ENCODE measurements at regions not wholly inside any gene's neighbourhood (a gene's known extent, or its start where the extent isn't known, plus 50 kb on each side); places are given as distances from the start of the nearest gene placed in this dataset.

- Histone ChIP-seq H3F3A (ENCODE audit: low read depth) (no peaks in the 10 kb centered on the region), H3K9me3 (ENCODE audit: insufficient read depth, low read depth, low read length) (no peaks in the 10 kb centered on the region), H3K9me2 (replicated peaks; ENCODE audit: low read depth, low read length) (no peaks in the 10 kb centered on the region), H3K9ac (ENCODE audit: low read depth, low read length, poor library complexity, severe bottlenecking) (no peak overlapping the region), H3K4me1 (ENCODE audit: insufficient read depth, low read length, poor library complexity, severe bottlenecking) (no peaks in the 10 kb centered on the region), H3K79me2 (ENCODE audit: insufficient read depth, low read length) (no peaks in the 10 kb centered on the region), H3K4me3 (ENCODE audit: low read length, poor library complexity, severe bottlenecking) (no peak overlapping the region), H4K20me1 (ENCODE audit: insufficient read depth, low read length, poor library complexity, severe bottlenecking) (no peaks in the 10 kb centered on the region), H3K4me2 (ENCODE audit: low read depth, low read length, poor library complexity, severe bottlenecking) (no peak overlapping the region), H3K36me3 (ENCODE audit: insufficient read depth, low read length) (no peaks in the 10 kb centered on the region), H3K27me3 (ENCODE audit: insufficient read depth, low read length, poor library complexity, severe bottlenecking) (no peaks in the 10 kb centered on the region), H2AFZ (ENCODE audit: low read length) (no peak overlapping the region)
- TF ChIP-seq EZH2phosphoT487 (IDR thresholded peaks at IDR 0.05; ENCODE audit: borderline replicate concordance) (no peak), CTCF (conservative IDR thresholded peaks at IDR 0.05; ENCODE audit: low read length) (no peak)
Observed at GRCh38 chr3:84042399-84043106, 916.2 kb upstream of the CADM2 start.

GRCh38 chr3:84066915-84067314 is 891.9 kb upstream of the CADM2 start:
- H2AFZ ChIP-seq (ENCODE audit: low read length) = no peak overlapping the region
- TF ChIP-seq EZH2phosphoT487 (IDR thresholded peaks at IDR 0.05; ENCODE audit: borderline replicate concordance) = no peak
- TF ChIP-seq CTCF (conservative IDR thresholded peaks at IDR 0.05; ENCODE audit: low read length) = no peak
- no peaks in the 10 kb centered on the region for H3K27me3 ChIP-seq (ENCODE audit: insufficient read depth, low read length, poor library complexity, severe bottlenecking)
- no peaks in the 10 kb centered on the region for H3K36me3 ChIP-seq (ENCODE audit: insufficient read depth, low read length)
- H3K79me2 ChIP-seq (ENCODE audit: insufficient read depth, low read length) = no peaks in the 10 kb centered on the region
- no peak overlapping the region for H3K4me2 ChIP-seq (ENCODE audit: low read depth, low read length, poor library complexity, severe bottlenecking)
- no peaks in the 10 kb centered on the region for H4K20me1 ChIP-seq (ENCODE audit: insufficient read depth, low read length, poor library complexity, severe bottlenecking)
- no peak overlapping the region for H3K9ac ChIP-seq (ENCODE audit: low read depth, low read length, poor library complexity, severe bottlenecking)
- no peaks in the 10 kb centered on the region for H3K9me3 ChIP-seq (ENCODE audit: insufficient read depth, low read depth, low read length)
- no peak overlapping the region for H3K4me3 ChIP-seq (ENCODE audit: low read length, poor library complexity, severe bottlenecking)
- no peaks in the 10 kb centered on the region for H3F3A ChIP-seq (ENCODE audit: low read depth)
- H3K9me2 ChIP-seq (replicated peaks; ENCODE audit: low read depth, low read length) = no peaks in the 10 kb centered on the region
- no peaks in the 10 kb centered on the region for H3K4me1 ChIP-seq (ENCODE audit: insufficient read depth, low read length, poor library complexity, severe bottlenecking)

- H3F3A ChIP-seq (ENCODE audit: low read depth) = no peaks in the 10 kb centered on the region
- H3K4me3 ChIP-seq (ENCODE audit: low read length, poor library complexity, severe bottlenecking) = no peak overlapping the region
- no peak overlapping the region for H3K9ac ChIP-seq (ENCODE audit: low read depth, low read length, poor library complexity, severe bottlenecking)
- H3K4me2 ChIP-seq (ENCODE audit: low read depth, low read length, poor library complexity, severe bottlenecking) = no peak overlapping the region
- H3K79me2 ChIP-seq (ENCODE audit: insufficient read depth, low read length) = no peaks in the 10 kb centered on the region
- no peaks in the 10 kb centered on the region for H3K27me3 ChIP-seq (ENCODE audit: insufficient read depth, low read length, poor library complexity, severe bottlenecking)
- no peaks in the 10 kb centered on the region for H3K9me3 ChIP-seq (ENCODE audit: insufficient read depth, low read depth, low read length)
- H3K36me3 ChIP-seq (ENCODE audit: insufficient read depth, low read length) = no peaks in the 10 kb centered on the region
- no peaks in the 10 kb centered on the region for H4K20me1 ChIP-seq (ENCODE audit: insufficient read depth, low read length, poor library complexity, severe bottlenecking)
- no peaks in the 10 kb centered on the region for H3K9me2 ChIP-seq (replicated peaks; ENCODE audit: low read depth, low read length)
- no peaks in the 10 kb centered on the region for H3K4me1 ChIP-seq (ENCODE audit: insufficient read depth, low read length, poor library complexity, severe bottlenecking)
- H2AFZ ChIP-seq (ENCODE audit: low read length) = no peak overlapping the region
- no peak for TF ChIP-seq CTCF (conservative IDR thresholded peaks at IDR 0.05; ENCODE audit: low read length)
- TF ChIP-seq EZH2phosphoT487 (IDR thresholded peaks at IDR 0.05; ENCODE audit: borderline replicate concordance) = no peak
Observed at GRCh38 chr3:84073664-84074063, 885.1 kb upstream of the CADM2 start.
